ENCODE measurements at regions not wholly inside any gene's neighbourhood (a gene's known extent, or its start where the extent isn't known, plus 50 kb on each side); places are given as distances from the start of the nearest gene placed in this dataset.
"Not testable (repeated sequence)": the region's sequence is repeated elsewhere in the genome, so short reads cannot be mapped to it uniquely, and the experiment has no call there.

DNA sequence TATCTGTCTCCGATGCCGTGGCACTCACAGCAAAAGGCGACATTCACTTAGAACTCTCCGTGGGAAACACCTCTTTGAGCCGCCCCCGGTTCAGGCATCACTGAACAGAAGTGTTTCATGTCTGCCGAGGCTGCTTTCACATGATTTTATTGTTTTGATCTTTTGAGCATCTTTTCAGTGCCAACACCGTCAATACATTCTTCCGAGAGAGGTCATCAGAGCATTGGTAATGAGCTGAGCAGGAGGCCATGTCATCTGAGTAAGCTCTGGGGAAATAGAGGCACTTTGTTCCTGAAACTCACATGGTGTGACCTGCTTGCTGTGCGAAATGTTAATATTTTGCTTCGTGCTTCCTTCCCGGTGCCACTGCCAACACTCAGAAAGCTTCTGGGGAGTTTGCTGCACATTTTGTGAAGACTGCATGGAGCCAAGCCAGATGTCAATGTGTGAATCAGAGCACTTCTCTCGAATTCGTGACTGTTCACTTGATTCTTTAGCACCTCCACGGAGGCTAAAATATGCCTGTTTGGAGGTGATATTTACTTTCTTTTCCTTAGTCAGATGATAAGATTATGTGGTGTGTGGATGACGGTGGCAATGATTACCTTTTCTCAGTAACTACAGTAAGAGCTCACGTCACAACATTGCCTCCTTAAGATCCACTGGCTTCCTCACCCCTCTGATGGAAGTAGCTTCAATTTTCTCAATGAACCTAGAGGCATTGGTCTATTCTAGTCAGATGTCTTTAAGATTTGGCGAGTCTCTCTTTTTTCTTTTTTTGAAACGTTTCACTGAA is 222.3 kb upstream of the HS3ST1 start:
- Mint-ChIP-seq H3K4me1 (ENCODE audit: low read depth) (peaks cover 3% of the 10 kb centered on the region), H3K27ac (no peak overlapping the region), H3K36me3 (ENCODE audit: low read depth) (no peaks in the 10 kb centered on the region), H3K27me3 (peaks cover 14% of the 10 kb centered on the region), H3K9me3 (no peaks in the 10 kb centered on the region), H3K4me3 (no peak overlapping the region)
- DNase-seq = no peak

- Mint-ChIP-seq H3K27me3 (peaks cover 14% of the 10 kb centered on the region), H3K9me3 (no peaks in the 10 kb centered on the region), H3K4me1 (ENCODE audit: low read depth) (peaks cover 3% of the 10 kb centered on the region), H3K36me3 (ENCODE audit: low read depth) (no peaks in the 10 kb centered on the region), H3K4me3 (no peak overlapping the region), H3K27ac (no peak overlapping the region)
- no peak for DNase-seq
Measured at GRCh38 chr4:11647433-11647832, 218.7 kb upstream of the HS3ST1 start.

GRCh38 chr4:11643081-11643480 is 214.4 kb upstream of the HS3ST1 start:
- H3K36me3 Mint-ChIP-seq (ENCODE audit: low read depth); H3K9me3 Mint-ChIP-seq; DNase-seq; H3K4me1 Mint-ChIP-seq (ENCODE audit: low read depth); H3K27me3 Mint-ChIP-seq; H3K4me3 Mint-ChIP-seq; H3K27ac Mint-ChIP-seq: not testable (repeated sequence)

DNA sequence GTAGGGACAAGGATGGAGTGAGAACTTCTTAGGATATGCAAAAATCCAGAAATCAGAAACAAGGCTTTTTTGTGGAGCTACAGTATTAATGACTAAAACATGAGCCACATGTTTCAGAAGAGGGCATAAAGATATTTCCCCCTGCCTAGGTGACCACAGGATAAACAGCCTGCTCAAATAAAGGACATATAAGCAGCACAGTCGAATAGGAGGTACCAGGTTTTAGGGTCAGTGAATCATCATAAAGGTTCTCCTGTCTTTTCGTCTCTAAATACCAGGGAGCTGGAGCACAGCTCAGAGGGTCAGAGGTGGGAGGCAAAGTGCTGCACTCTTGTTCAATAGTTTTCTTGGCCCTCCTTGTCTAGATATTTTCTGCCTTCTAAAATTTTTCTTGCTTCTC is 211.9 kb upstream of the HS3ST1 start:
- no peaks in the 10 kb centered on the region for H3K27me3 Mint-ChIP-seq
- no peaks in the 10 kb centered on the region for H3K9me3 Mint-ChIP-seq
- no peak overlapping the region for H3K4me3 Mint-ChIP-seq
- H3K36me3 Mint-ChIP-seq (ENCODE audit: low read depth) = no peaks in the 10 kb centered on the region
- no peak for DNase-seq
- no peak overlapping the region for H3K27ac Mint-ChIP-seq
- H3K4me1 Mint-ChIP-seq (ENCODE audit: low read depth) = no peaks in the 10 kb centered on the region

DNA sequence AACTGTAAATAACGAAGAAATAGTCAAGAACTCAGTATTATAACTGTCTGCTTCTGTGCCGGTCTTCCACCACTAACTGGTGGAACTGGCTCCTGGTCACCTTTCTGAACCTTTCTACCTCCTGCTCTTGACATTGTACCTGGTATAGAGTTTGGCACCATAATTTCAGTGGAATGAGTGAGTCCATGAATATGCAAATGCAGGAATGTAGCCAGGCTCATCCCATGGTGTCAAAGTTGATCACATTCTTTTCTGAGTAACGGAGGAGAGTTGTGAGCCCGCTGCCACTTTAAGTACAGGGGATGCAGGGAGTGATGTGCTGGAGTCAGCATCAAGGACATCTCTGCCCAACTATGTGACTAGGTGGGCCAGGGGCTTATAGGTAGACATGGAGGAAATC is 207.9 kb upstream of the HS3ST1 start:
- Mint-ChIP-seq H3K27me3 (no peaks in the 10 kb centered on the region), H3K9me3 (no peaks in the 10 kb centered on the region), H3K36me3 (ENCODE audit: low read depth) (no peaks in the 10 kb centered on the region), H3K4me1 (ENCODE audit: low read depth) (no peaks in the 10 kb centered on the region), H3K4me3 (no peak overlapping the region), H3K27ac (no peak overlapping the region)
- no peak for DNase-seq

- Mint-ChIP-seq H3K27ac (no peak overlapping the region), H3K36me3 (ENCODE audit: low read depth) (no peaks in the 10 kb centered on the region), H3K4me1 (ENCODE audit: low read depth) (no peaks in the 10 kb centered on the region), H3K27me3 (no peaks in the 10 kb centered on the region), H3K9me3 (no peaks in the 10 kb centered on the region), H3K4me3 (no peak overlapping the region)
- no peak for DNase-seq
Measured at GRCh38 chr4:11636031-11636430, 207.3 kb upstream of the HS3ST1 start.

DNA sequence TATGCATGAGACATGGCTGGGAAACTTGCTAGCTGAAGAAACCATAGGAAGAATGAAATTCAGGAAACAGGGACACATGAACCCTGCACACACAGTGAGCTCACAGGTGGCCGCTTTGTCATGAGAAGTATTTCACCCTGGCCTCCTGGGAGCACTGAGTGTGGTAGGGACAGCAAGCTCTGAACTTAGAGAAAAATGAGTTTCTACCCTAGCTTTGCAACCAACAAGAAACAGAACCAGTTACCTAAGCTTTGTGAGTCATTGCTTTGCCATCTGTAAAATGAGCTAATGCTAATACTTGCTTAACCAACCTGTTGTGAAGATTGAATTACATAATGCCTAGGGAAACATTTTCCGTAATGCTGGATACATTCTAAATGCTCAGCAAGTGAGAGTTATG is 206.6 kb upstream of the HS3ST1 start:
- DNase-seq = no peak
- no peaks in the 10 kb centered on the region for H3K9me3 Mint-ChIP-seq

DNA sequence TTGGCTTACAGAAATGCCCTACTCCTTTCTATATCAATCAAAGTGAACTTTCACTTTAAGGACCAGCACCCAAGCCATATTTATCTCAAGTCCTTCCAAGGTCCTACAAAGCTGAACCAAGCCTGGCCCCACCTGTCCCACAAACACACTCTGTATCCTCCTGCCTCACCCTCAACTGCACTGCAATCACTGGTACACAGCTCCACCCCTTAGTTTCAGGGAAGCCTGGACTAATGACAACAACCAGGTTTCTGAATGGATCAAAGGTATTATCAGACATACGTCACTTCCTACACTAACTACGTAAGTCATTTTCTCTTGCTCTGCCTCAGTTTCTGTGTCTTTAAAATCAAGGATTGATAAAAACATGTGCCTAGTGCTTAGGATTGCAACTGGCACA is 205.6 kb upstream of the HS3ST1 start:
- H3K36me3 Mint-ChIP-seq (ENCODE audit: low read depth) = no peaks in the 10 kb centered on the region
- no peak overlapping the region for H3K27ac Mint-ChIP-seq
- no peaks in the 10 kb centered on the region for H3K27me3 Mint-ChIP-seq
- no peak overlapping the region for H3K4me3 Mint-ChIP-seq
- no peaks in the 10 kb centered on the region for H3K4me1 Mint-ChIP-seq (ENCODE audit: low read depth)
- DNase-seq = no peak
- no peaks in the 10 kb centered on the region for H3K9me3 Mint-ChIP-seq

More for the DNA sequence above, 206.6 kb upstream of the HS3ST1 start:
- Mint-ChIP-seq H3K36me3 (ENCODE audit: low read depth) (no peaks in the 10 kb centered on the region), H3K27ac (no peak overlapping the region), H3K27me3 (no peaks in the 10 kb centered on the region), H3K4me3 (no peak overlapping the region), H3K4me1 (ENCODE audit: low read depth) (no peaks in the 10 kb centered on the region)

DNA sequence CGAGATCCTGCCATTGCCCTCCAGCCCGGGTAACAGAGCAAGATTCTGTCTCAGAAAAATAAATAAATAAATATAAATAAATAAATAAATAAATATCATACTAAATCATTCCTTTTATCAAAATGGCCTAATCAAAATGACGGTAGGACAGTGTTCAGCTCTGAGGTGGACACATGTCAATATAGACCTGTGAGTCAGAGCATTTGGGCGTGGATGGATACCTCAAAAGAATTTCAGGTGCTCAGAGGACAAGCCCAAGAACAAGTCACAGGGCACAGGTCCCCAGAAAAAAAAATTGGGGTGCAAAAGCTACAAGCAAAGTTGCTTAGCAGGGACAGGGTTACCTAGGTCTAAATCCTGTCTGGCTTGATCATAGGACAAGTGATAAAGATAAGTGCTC is 204.7 kb upstream of the HS3ST1 start:
- no peaks in the 10 kb centered on the region for H3K27me3 Mint-ChIP-seq
- no peak overlapping the region for H3K4me3 Mint-ChIP-seq
- H3K36me3 Mint-ChIP-seq (ENCODE audit: low read depth) = no peaks in the 10 kb centered on the region
- no peaks in the 10 kb centered on the region for H3K9me3 Mint-ChIP-seq
- no peak overlapping the region for H3K27ac Mint-ChIP-seq
- DNase-seq = no peak
- H3K4me1 Mint-ChIP-seq (ENCODE audit: low read depth) = no peaks in the 10 kb centered on the region

GRCh38 chr4:11632483-11632882 is 203.8 kb upstream of the HS3ST1 start:
- no peak for DNase-seq
- no peaks in the 10 kb centered on the region for H3K27me3 Mint-ChIP-seq
- no peaks in the 10 kb centered on the region for H3K9me3 Mint-ChIP-seq
- H3K27ac Mint-ChIP-seq = no peak overlapping the region
- no peaks in the 10 kb centered on the region for H3K4me1 Mint-ChIP-seq (ENCODE audit: low read depth)
- no peaks in the 10 kb centered on the region for H3K36me3 Mint-ChIP-seq (ENCODE audit: low read depth)
- no peak overlapping the region for H3K4me3 Mint-ChIP-seq

DNA sequence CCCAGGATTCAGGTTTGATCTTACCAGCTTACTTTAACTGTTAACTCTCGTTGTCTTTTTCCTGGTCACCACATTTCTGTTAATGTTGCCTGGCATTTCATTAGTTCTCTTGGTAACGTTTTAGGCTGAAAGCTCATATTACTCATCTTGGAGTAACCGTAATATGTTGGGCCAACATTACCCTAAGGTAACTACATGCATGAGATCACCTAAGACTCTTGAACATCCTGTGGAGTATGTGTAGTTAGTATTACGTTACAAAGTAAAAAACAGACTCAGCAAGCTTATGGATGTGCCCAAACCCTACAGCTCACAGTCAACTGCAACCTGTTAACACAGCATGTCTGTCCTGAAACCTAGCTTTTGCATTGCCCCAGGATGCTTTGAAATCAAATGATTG is 203.3 kb upstream of the HS3ST1 start:
- no peak overlapping the region for H3K27ac Mint-ChIP-seq
- no peaks in the 10 kb centered on the region for H3K4me1 Mint-ChIP-seq (ENCODE audit: low read depth)
- H3K36me3 Mint-ChIP-seq (ENCODE audit: low read depth) = no peaks in the 10 kb centered on the region
- H3K9me3 Mint-ChIP-seq = no peaks in the 10 kb centered on the region
- H3K27me3 Mint-ChIP-seq = no peaks in the 10 kb centered on the region
- DNase-seq = no peak
- H3K4me3 Mint-ChIP-seq = no peak overlapping the region

- Mint-ChIP-seq H3K4me3 (no peak overlapping the region), H3K4me1 (ENCODE audit: low read depth) (no peaks in the 10 kb centered on the region), H3K9me3 (no peaks in the 10 kb centered on the region), H3K36me3 (ENCODE audit: low read depth) (no peaks in the 10 kb centered on the region), H3K27ac (no peak overlapping the region), H3K27me3 (no peaks in the 10 kb centered on the region)
- no peak for DNase-seq
Measured at GRCh38 chr4:11631416-11631815, 202.7 kb upstream of the HS3ST1 start.

- Mint-ChIP-seq H3K4me3 (no peak overlapping the region), H3K27me3 (no peaks in the 10 kb centered on the region), H3K4me1 (ENCODE audit: low read depth) (no peaks in the 10 kb centered on the region), H3K9me3 (no peaks in the 10 kb centered on the region), H3K36me3 (ENCODE audit: low read depth) (no peaks in the 10 kb centered on the region), H3K27ac (no peak overlapping the region)
- no peak for DNase-seq
Measured at GRCh38 chr4:11628093-11628725, 199.5 kb upstream of the HS3ST1 start.

DNA sequence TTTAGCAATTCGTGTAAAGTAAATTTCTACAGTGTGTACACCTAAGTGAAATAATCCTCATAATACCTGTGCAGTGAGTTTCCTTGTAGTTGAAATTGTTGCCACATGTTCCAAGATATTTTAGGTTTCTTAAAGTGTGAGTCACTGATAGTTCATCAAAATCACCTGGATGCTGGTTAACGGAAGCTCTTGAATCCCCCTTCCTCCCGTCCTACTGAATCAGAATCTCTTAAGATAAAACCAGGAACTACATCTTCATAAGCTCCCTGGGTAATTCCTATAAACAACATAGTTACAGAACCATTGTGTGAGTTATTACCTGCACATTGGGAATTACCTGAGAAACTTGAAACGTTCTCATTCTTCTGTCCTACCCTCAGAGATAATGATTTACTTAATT is 197.4 kb upstream of the HS3ST1 start:
- no peaks in the 10 kb centered on the region for H3K27me3 Mint-ChIP-seq
- H3K4me1 Mint-ChIP-seq (ENCODE audit: low read depth) = no peaks in the 10 kb centered on the region
- H3K27ac Mint-ChIP-seq = no peak overlapping the region
- no peak for DNase-seq
- no peak overlapping the region for H3K4me3 Mint-ChIP-seq
- no peaks in the 10 kb centered on the region for H3K36me3 Mint-ChIP-seq (ENCODE audit: low read depth)
- no peaks in the 10 kb centered on the region for H3K9me3 Mint-ChIP-seq

- Mint-ChIP-seq H3K4me1 (ENCODE audit: low read depth) (no peaks in the 10 kb centered on the region), H3K36me3 (ENCODE audit: low read depth) (no peaks in the 10 kb centered on the region), H3K27me3 (no peaks in the 10 kb centered on the region), H3K9me3 (no peaks in the 10 kb centered on the region), H3K27ac (no peak overlapping the region), H3K4me3 (no peak overlapping the region)
- DNase-seq = no peak
Measured at GRCh38 chr4:11625211-11625610, 196.5 kb upstream of the HS3ST1 start.
